ENCODE measurements at regions not wholly inside any gene's neighbourhood (a gene's known extent, or its start where the extent isn't known, plus 50 kb on each side); places are given as distances from the start of the nearest gene placed in this dataset.

- no peak for TF ChIP-seq POLR2A (IDR thresholded peaks at IDR 0.05)
- TF ChIP-seq, protein P1, sequence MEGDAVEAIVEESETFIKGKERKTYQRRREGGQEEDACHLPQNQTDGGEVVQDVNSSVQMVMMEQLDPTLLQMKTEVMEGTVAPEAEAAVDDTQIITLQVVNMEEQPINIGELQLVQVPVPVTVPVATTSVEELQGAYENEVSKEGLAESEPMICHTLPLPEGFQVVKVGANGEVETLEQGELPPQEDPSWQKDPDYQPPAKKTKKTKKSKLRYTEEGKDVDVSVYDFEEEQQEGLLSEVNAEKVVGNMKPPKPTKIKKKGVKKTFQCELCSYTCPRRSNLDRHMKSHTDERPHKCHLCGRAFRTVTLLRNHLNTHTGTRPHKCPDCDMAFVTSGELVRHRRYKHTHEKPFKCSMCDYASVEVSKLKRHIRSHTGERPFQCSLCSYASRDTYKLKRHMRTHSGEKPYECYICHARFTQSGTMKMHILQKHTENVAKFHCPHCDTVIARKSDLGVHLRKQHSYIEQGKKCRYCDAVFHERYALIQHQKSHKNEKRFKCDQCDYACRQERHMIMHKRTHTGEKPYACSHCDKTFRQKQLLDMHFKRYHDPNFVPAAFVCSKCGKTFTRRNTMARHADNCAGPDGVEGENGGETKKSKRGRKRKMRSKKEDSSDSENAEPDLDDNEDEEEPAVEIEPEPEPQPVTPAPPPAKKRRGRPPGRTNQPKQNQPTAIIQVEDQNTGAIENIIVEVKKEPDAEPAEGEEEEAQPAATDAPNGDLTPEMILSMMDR (IDR thresholded peaks at IDR 0.05), result no peak
- TF ChIP-seq EP300 (IDR thresholded peaks at IDR 0.05), result no peak
Observed at GRCh38 chr13:84951128-84951527, 848.1 kb downstream of the SLITRK6 start.

Data from tibial nerve (tissue), 4 donors.